NCI-H748 treated with DMSO at 0.1 percent for 48 hours (cell line): ENCODE measurements at regions not wholly inside any gene's neighbourhood (a gene's known extent, or its start where the extent isn't known, plus 50 kb on each side); places are given as distances from the start of the nearest gene placed in this dataset.
A peak's percentile ranks its signal among the peaks of the same experiment; 100 is the strongest.

Experiments
- DNase-seq: peaks from one replicate; lab custom pipeline; 2025; lab: John Stamatoyannopoulos, UW

GRCh38 chr12:44961887-44962286 lies 85.8 kb upstream of the NELL2 start:
- no peak for DNase-seq

- no peak for DNase-seq
Measured at GRCh38 chr12:44960856-44961255, 84.7 kb upstream of the NELL2 start.

GRCh38 chr12:44960423-44960822 lies 84.3 kb upstream of the NELL2 start:
- no peak for DNase-seq

GRCh38 chr12:44947163-44947562 lies 71.0 kb upstream of the NELL2 start:
- DNase-seq = no peak

GRCh38 chr12:44942714-44943113 lies 66.6 kb upstream of the NELL2 start:
- DNase-seq = no peak

GRCh38 chr12:44930972-44931600 lies 55.0 kb upstream of the NELL2 start:
- DNase-seq = peak; percentile 26

- DNase-seq = no peak
Measured at GRCh38 chr12:44929236-44929885, 53.2 kb upstream of the NELL2 start.
